ENCODE measurements at regions not wholly inside any gene's neighbourhood (a gene's known extent, or its start where the extent isn't known, plus 50 kb on each side); places are given as distances from the start of the nearest gene placed in this dataset.
A peak's percentile ranks its signal among the peaks of the same experiment; 100 is the strongest.

DNA sequence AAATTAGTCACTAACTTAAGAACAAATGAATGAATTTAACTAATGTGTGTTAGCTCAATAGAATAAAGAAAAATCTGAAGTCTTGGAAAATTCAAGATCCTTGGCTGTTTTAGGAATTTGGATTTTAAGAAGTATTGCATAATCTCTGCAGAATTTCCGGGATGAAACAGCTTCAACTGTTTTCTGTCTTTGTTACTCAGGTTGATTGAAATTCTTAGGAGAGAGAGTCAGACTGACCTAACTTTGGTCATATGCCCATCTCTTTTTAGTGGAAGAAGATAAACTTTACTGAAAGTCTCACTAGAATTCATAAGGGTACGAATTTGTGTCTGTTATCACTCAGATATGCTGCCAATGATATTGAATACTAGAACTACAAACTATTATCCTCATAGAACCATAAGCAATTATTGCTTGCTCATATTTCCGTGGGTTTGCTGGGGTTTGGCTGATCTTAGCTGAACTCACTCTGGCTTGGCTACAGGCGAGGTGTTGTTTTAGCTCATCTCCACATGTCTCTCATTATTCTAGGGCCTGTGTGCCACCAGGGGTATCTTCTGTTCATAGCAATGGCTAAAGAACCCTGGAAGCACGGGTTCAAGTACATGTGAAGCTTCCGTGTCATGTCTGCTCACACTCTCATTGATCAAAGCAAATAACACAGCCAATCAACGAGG is 257.4 kb upstream of the NOVA1 start:
- no peak for DNase-seq (ENCODE audit: low spot score)

DNA sequence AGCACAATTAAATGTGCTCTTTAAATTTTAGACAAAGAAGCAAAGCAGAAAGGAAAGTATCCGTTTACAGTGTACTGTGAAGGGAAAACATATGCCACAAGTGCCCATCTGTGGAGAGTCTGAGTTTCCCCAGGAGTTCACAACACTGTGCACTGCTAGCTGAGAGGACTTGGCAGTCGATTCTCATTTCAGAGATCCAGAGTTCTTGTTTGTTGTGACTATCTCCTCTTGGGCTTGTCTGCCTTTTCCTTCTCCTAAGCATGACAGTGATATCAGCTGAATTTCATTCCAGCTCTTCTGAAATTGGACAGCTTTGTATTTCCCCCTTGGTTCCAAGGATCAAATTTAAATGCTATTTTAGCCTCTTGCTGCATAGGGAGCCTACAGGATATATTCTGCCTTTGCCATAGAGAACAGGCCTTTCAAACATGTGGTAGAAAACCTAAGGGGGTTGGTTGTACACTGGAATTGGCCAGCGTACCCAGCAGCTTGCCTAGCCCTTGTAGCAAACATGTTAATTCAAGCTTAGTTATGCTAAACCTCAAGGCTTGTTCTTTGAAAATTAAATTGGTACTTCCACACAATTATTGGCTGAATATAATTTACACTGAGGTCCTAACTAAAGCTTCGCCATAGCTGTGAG is 259.2 kb upstream of the NOVA1 start:
- DNase-seq (ENCODE audit: low spot score): no peak

GRCh38 chr14:26859483-26859882 is 261.6 kb upstream of the NOVA1 start:
- DNase-seq (ENCODE audit: low spot score): no peak

DNA sequence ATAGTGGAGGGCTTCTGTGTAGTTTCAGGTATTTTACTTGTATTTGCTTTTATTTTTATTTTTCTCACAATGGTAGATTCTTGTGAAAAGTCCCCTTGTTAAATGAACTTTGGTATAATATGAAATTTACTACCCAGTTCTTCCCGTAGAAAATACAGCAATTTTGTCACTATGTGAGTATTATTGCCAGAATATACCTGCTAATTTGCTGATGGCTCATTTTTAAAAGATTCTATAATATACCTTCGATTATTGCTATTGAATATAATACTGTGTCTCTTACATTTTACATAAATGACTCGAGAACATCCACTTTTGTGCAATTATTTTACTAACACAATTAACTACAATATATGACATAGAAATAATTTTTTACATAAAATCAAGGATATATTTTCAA is 262.3 kb upstream of the NOVA1 start:
- no peak for DNase-seq (ENCODE audit: low spot score)

- peak; percentile 4 for DNase-seq (ENCODE audit: low spot score)
Observed at GRCh38 chr14:26863736-26864135, 265.9 kb upstream of the NOVA1 start.

- DNase-seq (ENCODE audit: low spot score): no peak
Observed at GRCh38 chr14:26866721-26867120, 268.9 kb upstream of the NOVA1 start.

GRCh38 chr14:26867171-26867757 is 269.4 kb upstream of the NOVA1 start:
- peak; percentile 1 for DNase-seq (ENCODE audit: low spot score)

DNA sequence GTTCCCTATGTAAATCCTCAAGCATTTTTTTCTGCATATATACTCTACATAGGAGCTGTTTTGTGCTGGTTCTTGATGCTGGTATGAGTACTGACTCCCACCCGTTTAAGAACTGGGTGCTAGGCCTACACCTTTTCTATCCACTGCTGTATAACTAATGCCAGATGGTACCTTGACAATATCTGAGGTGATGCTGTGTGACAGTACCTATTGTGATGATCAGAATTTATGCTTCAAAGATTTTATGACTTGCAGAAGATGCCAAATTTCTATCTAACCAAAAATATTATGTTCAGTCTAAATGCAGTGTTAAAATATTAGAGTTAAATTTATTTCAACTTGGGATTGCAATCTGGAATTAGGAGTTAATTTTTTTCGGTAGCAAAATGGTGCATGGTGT is 272.3 kb upstream of the NOVA1 start:
- no peak for DNase-seq (ENCODE audit: low spot score)

GRCh38 chr14:26870722-26871617 is 273.1 kb upstream of the NOVA1 start:
- DNase-seq (ENCODE audit: low spot score): no peak

GRCh38 chr14:26872515-26873361 is 274.9 kb upstream of the NOVA1 start:
- no peak for DNase-seq (ENCODE audit: low spot score)

- no peak for DNase-seq (ENCODE audit: low spot score)
Observed at GRCh38 chr14:26873362-26873960, 275.6 kb upstream of the NOVA1 start.

GRCh38 chr14:26887847-26888246 is 290.0 kb upstream of the NOVA1 start:
- DNase-seq (ENCODE audit: low spot score): no peak

- DNase-seq (ENCODE audit: low spot score): no peak
Observed at GRCh38 chr14:26888592-26888991, 290.8 kb upstream of the NOVA1 start.

GRCh38 chr14:26896447-26896846 is 298.6 kb upstream of the NOVA1 start:
- no peak for DNase-seq (ENCODE audit: low spot score)

DNA sequence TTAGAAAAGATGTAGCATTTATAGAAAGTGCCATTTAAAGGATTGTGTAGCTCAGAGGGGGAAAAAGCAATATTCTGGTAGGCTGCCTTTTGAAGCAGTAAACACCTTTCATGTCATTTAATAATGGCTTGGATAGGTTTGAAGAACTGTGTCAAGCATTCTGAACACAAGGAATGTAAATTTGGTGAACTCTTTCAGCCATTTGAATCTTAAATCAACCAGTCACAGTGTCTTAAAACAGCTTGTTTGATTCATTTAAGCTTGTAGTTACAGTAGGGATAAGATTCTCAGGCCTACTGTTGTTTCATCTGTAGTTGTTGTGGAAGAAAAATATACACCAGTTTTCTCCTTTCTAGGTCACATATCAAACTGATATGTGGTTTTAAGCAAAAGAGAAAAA is 299.4 kb upstream of the NOVA1 start:
- DNase-seq (ENCODE audit: low spot score): no peak

DNA sequence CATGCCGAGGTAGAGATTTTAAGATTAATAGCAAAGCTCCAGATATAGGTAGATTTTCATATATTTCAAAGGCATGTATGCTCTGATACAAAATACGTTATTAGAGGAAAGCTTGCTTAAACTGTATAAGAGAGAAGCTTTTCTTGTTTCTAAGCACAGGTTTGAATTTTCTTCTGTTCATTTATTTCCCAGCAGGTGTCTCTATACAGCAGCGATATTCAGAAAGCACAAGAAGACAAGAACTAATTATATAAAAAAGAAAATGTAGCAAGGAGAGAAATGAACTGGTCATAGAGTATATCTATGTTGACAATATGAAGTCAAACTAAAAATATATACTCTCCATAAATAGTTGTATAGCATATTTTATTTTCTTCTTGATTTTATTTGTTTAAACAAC is 307.4 kb upstream of the NOVA1 start:
- no peak for DNase-seq (ENCODE audit: low spot score)

DNA sequence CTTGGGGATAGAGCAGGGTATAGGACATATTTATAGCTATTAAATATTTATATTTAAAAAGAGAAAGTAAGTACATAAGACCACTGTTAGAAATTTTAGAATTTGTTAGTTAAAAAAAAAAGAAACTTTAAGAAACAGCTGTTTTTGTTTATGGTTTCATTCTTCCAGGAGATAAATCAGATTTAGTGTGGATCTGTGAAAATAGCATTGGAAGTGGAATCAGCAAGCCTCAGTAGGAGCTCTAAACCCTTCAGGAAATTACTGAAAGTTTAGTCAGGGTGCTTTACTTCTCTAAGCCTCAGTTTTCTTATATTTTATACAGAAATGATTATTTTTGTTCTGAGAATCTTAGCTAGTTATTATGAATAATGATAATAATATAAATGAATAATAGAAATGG is 316.0 kb upstream of the NOVA1 start:
- DNase-seq (ENCODE audit: low spot score): no peak

DNA sequence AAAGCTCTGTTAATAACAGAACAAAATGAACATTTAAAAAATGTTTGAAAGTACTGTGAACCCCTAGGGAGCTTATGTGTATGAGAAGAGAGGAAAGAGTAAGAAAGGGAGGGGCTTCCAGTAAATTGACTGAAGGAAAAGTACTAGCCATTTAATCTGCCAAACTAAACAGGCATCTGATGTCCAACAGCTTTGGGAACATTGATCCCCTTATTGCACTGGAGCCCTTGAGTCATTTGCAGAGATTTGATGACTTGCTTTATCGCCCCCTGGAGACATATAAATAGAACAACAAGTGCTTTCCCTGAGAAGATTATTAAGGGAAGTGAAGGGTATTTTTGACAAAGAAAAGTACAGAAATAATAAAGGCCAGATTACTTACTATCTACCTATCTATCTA is 319.3 kb upstream of the NOVA1 start:
- no peak for DNase-seq (ENCODE audit: low spot score)

DNA sequence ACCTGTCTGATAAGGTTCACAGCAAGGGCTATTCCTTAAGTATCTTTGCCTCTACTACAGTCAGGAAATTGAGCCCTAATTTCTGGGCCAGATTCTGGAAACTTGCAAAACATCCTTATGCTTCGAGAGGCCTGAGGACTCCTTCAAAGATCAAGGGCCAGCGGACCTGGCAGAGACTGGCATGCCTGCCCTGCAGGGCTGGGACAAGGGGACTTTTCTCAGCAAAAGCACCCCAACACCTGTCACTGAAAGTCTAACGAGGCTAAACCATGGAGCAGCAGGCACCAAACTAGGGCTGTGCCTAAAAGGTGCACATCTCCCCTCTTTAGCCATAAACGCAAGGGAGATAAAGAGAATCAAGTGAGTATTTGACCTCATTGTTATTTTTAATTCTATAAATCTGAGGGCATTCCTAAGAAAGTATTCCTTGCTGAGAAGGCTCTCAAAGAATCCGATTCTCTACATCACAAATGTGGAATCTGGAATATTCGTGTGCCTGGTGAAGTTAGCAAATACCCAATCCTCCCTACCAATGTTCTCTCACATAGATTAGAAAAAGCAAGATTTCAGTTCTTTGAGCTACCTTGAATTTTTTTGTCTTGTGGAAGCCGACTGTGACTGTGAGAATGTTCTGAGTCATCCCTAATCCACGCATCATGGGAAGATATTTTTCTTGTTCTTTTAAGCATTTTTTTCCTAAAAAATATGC is 328.2 kb upstream of the NOVA1 start:
- DNase-seq (ENCODE audit: low spot score): no peak

DNA sequence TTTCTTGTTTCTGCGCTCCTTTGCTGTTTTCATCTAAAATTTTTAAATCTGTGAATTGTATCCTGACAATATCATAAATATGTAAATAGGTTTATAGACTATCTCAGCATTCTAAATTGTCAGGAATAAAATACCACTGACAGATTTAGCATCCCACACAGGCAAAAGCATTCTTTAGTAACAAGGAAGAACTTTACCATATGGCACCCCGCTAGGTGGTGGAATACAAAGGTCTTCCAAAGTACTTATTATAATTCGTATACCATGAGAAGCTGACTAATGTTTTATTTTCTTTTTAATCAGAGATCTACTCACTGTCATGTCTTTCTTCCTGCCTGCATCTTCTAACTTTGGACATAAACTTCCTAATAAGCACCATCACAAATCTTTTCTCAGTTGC is 328.8 kb upstream of the NOVA1 start:
- no peak for DNase-seq (ENCODE audit: low spot score)

- no peak for DNase-seq (ENCODE audit: low spot score)
Observed at GRCh38 chr14:26928019-26928418, 330.2 kb upstream of the NOVA1 start.

Measured in SW480 (cell line).